ENCODE measurements at regions not wholly inside any gene's neighbourhood (a gene's known extent, or its start where the extent isn't known, plus 50 kb on each side); places are given as distances from the start of the nearest gene placed in this dataset.

DNA sequence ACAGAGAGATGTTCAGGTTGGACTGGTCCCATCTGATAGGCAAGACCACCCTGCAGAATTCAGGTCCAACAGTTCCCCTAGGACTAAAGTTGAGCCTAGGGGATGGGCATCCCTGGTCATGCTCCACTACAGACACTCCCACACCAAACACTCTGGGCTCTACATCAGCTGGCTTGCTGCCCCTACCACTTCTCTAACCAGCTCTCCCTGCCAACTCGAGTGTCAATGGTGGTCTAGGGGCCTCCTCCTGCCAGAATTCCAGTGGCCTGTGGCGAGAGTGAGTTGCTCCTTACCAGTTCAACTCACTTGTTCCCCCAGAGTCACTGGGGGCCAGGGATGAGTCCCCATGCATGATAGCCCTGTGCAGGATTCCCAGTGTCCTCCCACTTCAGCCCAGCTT lies 316.2 kb upstream of the PPP2R3A start:
- TF ChIP-seq, protein P1, sequence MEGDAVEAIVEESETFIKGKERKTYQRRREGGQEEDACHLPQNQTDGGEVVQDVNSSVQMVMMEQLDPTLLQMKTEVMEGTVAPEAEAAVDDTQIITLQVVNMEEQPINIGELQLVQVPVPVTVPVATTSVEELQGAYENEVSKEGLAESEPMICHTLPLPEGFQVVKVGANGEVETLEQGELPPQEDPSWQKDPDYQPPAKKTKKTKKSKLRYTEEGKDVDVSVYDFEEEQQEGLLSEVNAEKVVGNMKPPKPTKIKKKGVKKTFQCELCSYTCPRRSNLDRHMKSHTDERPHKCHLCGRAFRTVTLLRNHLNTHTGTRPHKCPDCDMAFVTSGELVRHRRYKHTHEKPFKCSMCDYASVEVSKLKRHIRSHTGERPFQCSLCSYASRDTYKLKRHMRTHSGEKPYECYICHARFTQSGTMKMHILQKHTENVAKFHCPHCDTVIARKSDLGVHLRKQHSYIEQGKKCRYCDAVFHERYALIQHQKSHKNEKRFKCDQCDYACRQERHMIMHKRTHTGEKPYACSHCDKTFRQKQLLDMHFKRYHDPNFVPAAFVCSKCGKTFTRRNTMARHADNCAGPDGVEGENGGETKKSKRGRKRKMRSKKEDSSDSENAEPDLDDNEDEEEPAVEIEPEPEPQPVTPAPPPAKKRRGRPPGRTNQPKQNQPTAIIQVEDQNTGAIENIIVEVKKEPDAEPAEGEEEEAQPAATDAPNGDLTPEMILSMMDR (IDR thresholded peaks at IDR 0.05): no peak
- TF ChIP-seq POLR2A (IDR thresholded peaks at IDR 0.05): no peak
- no peak for TF ChIP-seq EP300 (IDR thresholded peaks at IDR 0.05; ENCODE audit: low read depth)
- TF ChIP-seq POLR2AphosphoS5 (IDR thresholded peaks at IDR 0.05): no peak
